GM12878 (cell line): ENCODE measurements at regions not wholly inside any gene's neighbourhood (a gene's known extent, or its start where the extent isn't known, plus 50 kb on each side); places are given as distances from the start of the nearest gene placed in this dataset.

ENCODE experiments used
- ATAC-seq: fragments of 200-7000 bp; cut with Tn5 transposase; 3 replicates; pipeline ENCODE4 v1.9.1; 2020; ENCODE audit warnings: mild to moderate bottlenecking, moderate library complexity
- BruUV-seq: library from RNA; stranded (reverse); fragments of 400-500 nt; replicated peaks from 2 replicates; lab custom pipeline; 2021; lab: Mats Ljungman, UMichigan
- CTCF ChIA-PET: fragments of 300-600 bp; sonication (Branson Sonifier 250); formaldehyde crosslinking; extraction: SDS; loops from one replicate; lab custom pipeline; 2021; ENCODE audit warnings: inconsistent platforms; lab: Yijun Ruan, JAX
- POLR2A ChIA-PET: fragments of 350-600 bp; formaldehyde crosslinking; extraction: SDS; loops from one replicate; lab custom pipeline; 2021; ENCODE audit warnings: inconsistent platforms; lab: Charles Lee
- RAD21 ChIA-PET: fragments of 300-600 bp; sonication (Branson Sonifier 250); formaldehyde crosslinking; loops from one replicate; lab custom pipeline; 2023; ENCODE audit warnings: antibody characterized with exemption; ENCODE audit not compliant: unreplicated experiment; lab: Charles Lee
- SMC1A ChIA-PET: fragments of 300-600 bp; sonication (Branson Sonifier 250); formaldehyde crosslinking; loops from one replicate; lab custom pipeline; 2023; ENCODE audit not compliant: unreplicated experiment, uncharacterized antibody; lab: Charles Lee
- DNase-seq: peaks from one replicate; pipeline ENCODE4 v3.0.0-alpha.2; 2011; ENCODE audit warnings: low read depth, low spot score
- FAIRE-seq: peaks from 3 replicates; lab custom pipeline; 2011; peaks lifted over from hg19 to GRCh38; lab: Jason Lieb, UNC
- H2AFZ ChIP-seq: 2 replicates; pipeline ENCODE4 v1.6.0; 2011; ENCODE audit warnings: low read depth, low read length, control low read depth; ENCODE audit not compliant: control insufficient read depth
- H3K27ac ChIP-seq: 2 replicates; pipeline ENCODE4 v1.5.1; 2011; ENCODE audit warnings: control low read depth; ENCODE audit not compliant: control insufficient read depth, insufficient read depth
- H3K27me3 ChIP-seq, 2 experiments: replicated peaks in 1 of 2; 2 replicates each; pipeline versions ENCODE4 v1.6.0 to v1.6.1; 2011; ENCODE audit warnings: low read length in 1 of 2; ENCODE audit not compliant: control insufficient read depth in 2 of 2, insufficient read depth in 2 of 2
- H3K36me3 ChIP-seq, 2 experiments: 2 replicates each; pipeline ENCODE4 v1.5.1; 2011; ENCODE audit warnings: low read length in 1 of 2; ENCODE audit not compliant: control insufficient read depth in 2 of 2, insufficient read depth in 2 of 2
- H3K4me1 ChIP-seq: 2 replicates; pipeline ENCODE4 v1.6.1; 2011; ENCODE audit warnings: mild to moderate bottlenecking, low read length, moderate library complexity, mixed read lengths; ENCODE audit not compliant: control insufficient read depth, insufficient read depth
- H3K4me2 ChIP-seq: 2 replicates; pipeline ENCODE4 v1.6.0; 2011; ENCODE audit warnings: control low read depth; ENCODE audit not compliant: control insufficient read depth, insufficient read depth
- H3K4me3 ChIP-seq: fragments of 200-600 bp; sonication (generic); 2 replicates; pipeline ENCODE4 v1.5.1; 2016
- H3K79me2 ChIP-seq: 2 replicates; pipeline ENCODE4 v1.6.0; 2011; ENCODE audit warnings: low read length; ENCODE audit not compliant: control insufficient read depth, insufficient read depth
- H3K9ac ChIP-seq: 2 replicates; pipeline ENCODE4 v1.8.0; 2011; ENCODE audit warnings: low read length, control low read depth, mixed read lengths; ENCODE audit not compliant: control insufficient read depth, insufficient read depth
- H3K9me3 ChIP-seq: replicated peaks from 3 replicates; pipeline ENCODE4 v1.5.1; 2011; ENCODE audit warnings: mild to moderate bottlenecking, low read length; ENCODE audit not compliant: control insufficient read depth, insufficient read depth
- H4K20me1 ChIP-seq: 2 replicates; pipeline ENCODE4 v1.6.0; 2011; ENCODE audit not compliant: control insufficient read depth, insufficient read depth
- BCL11A ChIP-seq: IDR thresholded peaks from 2 replicates; pipeline ENCODE4 v1.6.1; 2011; ENCODE audit warnings: low read depth, low read length
- BHLHE40 ChIP-seq, 2 experiments: fragments of 450-650 bp in 1 of 2; IDR thresholded peaks; 2 replicates each; pipeline ENCODE4 v1.6.1; 2011 to 2017; ENCODE audit warnings: low read depth in 2 of 2, borderline replicate concordance in 1 of 2, improper control_type of control experiment in 1 of 2, low read length in 1 of 2, mild to moderate bottlenecking in 1 of 2
- CBFB ChIP-seq: IDR thresholded peaks from 2 replicates; pipeline ENCODE4 v1.6.1; 2016; ENCODE audit warnings: antibody characterized with exemption, low read depth
- IRF4 ChIP-seq: IDR thresholded peaks from 2 replicates; pipeline ENCODE4 v1.6.1; 2011; ENCODE audit warnings: low read depth, low read length
- JUNB ChIP-seq: IDR thresholded peaks from 2 replicates; pipeline ENCODE4 v1.6.1; 2016; ENCODE audit warnings: antibody characterized with exemption, mild to moderate bottlenecking
- KDM1A ChIP-seq: fragments of 200-600 bp; sonication (generic); IDR thresholded peaks from 2 replicates; pipeline ENCODE4 v1.6.1; 2016; ENCODE audit warnings: borderline replicate concordance
- LARP7 ChIP-seq: fragments of 450-650 bp; IDR thresholded peaks from 2 replicates; pipeline ENCODE4 v1.6.1; 2017; ENCODE audit warnings: mild to moderate bottlenecking
- MAX ChIP-seq: IDR thresholded peaks from 2 replicates; pipeline ENCODE4 v1.6.1; 2012; ENCODE audit warnings: low read depth, low read length, improper control_type of control experiment
- MEF2B ChIP-seq: fragments of 450-650 bp; IDR thresholded peaks from 2 replicates; pipeline ENCODE4 v1.6.1; 2018; ENCODE audit warnings: mild to moderate bottlenecking, moderate library complexity; ENCODE audit not compliant: partially characterized antibody, poor library complexity, severe bottlenecking
- NFIC ChIP-seq: IDR thresholded peaks from 2 replicates; pipeline ENCODE4 v1.6.1; 2012; ENCODE audit warnings: low read depth, mild to moderate bottlenecking, inconsistent platforms, low read length, moderate library complexity
- NFYA ChIP-seq: IDR thresholded peaks from 2 replicates; pipeline ENCODE4 v1.6.1; 2011; ENCODE audit warnings: low read depth, mild to moderate bottlenecking, low read length, improper control_type of control experiment, borderline replicate concordance
- NKRF ChIP-seq: fragments of 450-650 bp; conservative IDR thresholded peaks from 2 replicates; pipeline ENCODE4 v1.6.1; 2017; ENCODE audit warnings: mild to moderate bottlenecking, moderate library complexity
- NRF1 ChIP-seq: conservative IDR thresholded peaks from 2 replicates; pipeline ENCODE4 v1.6.1; 2011; ENCODE audit warnings: mild to moderate bottlenecking, low read depth, low read length, improper control_type of control experiment
- SIN3A ChIP-seq: IDR thresholded peaks from 2 replicates; pipeline ENCODE4 v1.6.1; 2012; ENCODE audit warnings: low read depth, low read length, improper control_type of control experiment
- SMAD5 ChIP-seq: IDR thresholded peaks from 2 replicates; pipeline ENCODE4 v1.6.1; 2016; ENCODE audit warnings: antibody characterized with exemption, low read depth
- ZBTB33 ChIP-seq: fragments of 450-650 bp; IDR thresholded peaks from 2 replicates; pipeline ENCODE4 v1.6.1; 2017; ENCODE audit warnings: mild to moderate bottlenecking
- WGBS: methylation state at CpG from one replicate; pipeline ENCODE4 v1.1.6; 2016; ENCODE audit warnings: low lambda C conversion rate; ENCODE audit not compliant: insufficient replicate concordance, insufficient coverage; ENCODE audit errors: missing lambda C conversion rate; 5-methylcytosine and 5-hydroxymethylcytosine counted together
- in situ Hi-C: fragments of 300-500 bp; cut with MboI; formaldehyde crosslinking; loops from 9 replicates; pipeline ENCODE4 v1.14.3; 2018; ENCODE audit warnings: mixed read lengths
- intact Hi-C: fragments of 100-400 bp; cut with micrococcal nuclease; formaldehyde crosslinking; loops from one replicate; pipeline ENCODE4 v1.14.2; 2022; ENCODE audit not compliant: unreplicated experiment
- TF ChIP-seq, protein P1 (sequence below): fragments of 150-350 bp; IDR thresholded peaks from 2 replicates; pipeline ENCODE4 v1.6.1; 2016; ENCODE audit warnings: low read depth, low read length

DNA sequence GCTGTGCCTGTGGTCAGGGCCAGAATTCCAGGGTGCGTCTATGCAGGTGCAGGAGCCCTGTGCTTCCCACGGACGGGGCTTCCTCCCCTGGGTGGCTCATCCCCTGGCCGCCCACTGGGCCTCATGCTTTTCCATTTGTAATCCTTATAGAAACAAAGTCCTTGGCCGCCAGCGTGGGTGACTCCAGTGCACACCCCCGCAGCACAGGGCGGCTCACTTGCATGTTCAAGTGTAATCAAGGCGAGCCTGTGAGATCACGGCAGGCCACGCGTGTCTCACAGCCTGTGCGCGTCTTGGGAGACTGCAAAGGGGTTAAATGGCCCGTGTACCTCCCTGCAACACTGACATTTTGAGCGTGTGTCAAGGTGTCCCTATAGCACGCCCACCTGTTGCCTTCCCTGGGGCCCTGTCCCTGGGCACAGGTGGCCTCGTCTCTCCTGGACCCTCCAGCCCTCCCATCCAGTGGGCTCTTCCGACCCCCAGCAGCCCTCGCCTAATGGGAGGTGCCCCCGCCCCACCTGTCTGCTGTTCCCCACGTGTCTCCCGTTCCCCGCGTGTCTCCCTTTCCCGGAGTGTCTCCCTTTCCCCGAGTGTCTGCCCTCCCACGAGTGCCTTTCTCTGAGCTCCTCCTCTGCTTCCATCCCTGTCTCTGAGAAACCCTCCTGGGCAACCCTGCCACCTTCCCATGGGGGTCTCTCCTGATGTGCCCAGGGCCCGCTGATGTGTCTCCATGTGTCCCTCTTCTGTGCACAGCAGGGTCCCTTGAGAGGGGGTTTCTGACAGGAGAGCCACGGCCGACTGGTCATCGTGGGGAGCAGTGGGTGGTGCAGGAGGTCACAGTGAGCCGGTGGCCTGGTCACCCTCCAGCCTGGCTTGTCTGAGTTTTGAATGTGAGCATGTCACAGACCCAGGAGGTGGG is 1215.3 kb downstream of the BRD1 start:
- intact Hi-C loops (no loop called here), in situ Hi-C loops (no loop called here)
- no peaks in the 10 kb centered on the region for H4K20me1 ChIP-seq
- ChIA-PET CTCF (no interaction called here), SMC1A (no interaction called here), POLR2A (no interaction called here), RAD21 (no interaction called here)
- no peaks in the 10 kb centered on the region for H3K27me3 ChIP-seq
- WGBS = 49% methylated on average over 28 of the region's 33 CpGs
- no peak overlapping the region for H3K4me3 ChIP-seq
- DNase-seq (no peak), ATAC-seq (no peak), FAIRE-seq (no peak)
- no peaks in the 10 kb centered on the region for H3K36me3 ChIP-seq
- no peaks in the 10 kb centered on the region; the same call in 2 of the 3 replicates for H3K9me3 ChIP-seq
- BruUV-seq = no TSS peak
- H3K4me1 ChIP-seq = no peaks in the 10 kb centered on the region
- H3K4me2 ChIP-seq = no peak overlapping the region
- no peak overlapping the region for H3K9ac ChIP-seq
- H3K79me2 ChIP-seq = no peaks in the 10 kb centered on the region
- H2AFZ ChIP-seq = no peak overlapping the region
- H3K27ac ChIP-seq = no peak overlapping the region
- TF ChIP-seq SIN3A = no peak
- no peak for TF ChIP-seq ZBTB33
- TF ChIP-seq LARP7 = no peak
- no peak for TF ChIP-seq SMAD5
- TF ChIP-seq MEF2B = no peak
- TF ChIP-seq BHLHE40 (IDR thresholded peaks at IDR 0.05; ENCODE audit: borderline replicate concordance in 1 of 2, low read depth in 2 of 2, low read length in 1 of 2) = no peak
- no peak for TF ChIP-seq NFIC
- no peak for TF ChIP-seq JUNB
- TF ChIP-seq KDM1A = no peak
- TF ChIP-seq, protein P1, sequence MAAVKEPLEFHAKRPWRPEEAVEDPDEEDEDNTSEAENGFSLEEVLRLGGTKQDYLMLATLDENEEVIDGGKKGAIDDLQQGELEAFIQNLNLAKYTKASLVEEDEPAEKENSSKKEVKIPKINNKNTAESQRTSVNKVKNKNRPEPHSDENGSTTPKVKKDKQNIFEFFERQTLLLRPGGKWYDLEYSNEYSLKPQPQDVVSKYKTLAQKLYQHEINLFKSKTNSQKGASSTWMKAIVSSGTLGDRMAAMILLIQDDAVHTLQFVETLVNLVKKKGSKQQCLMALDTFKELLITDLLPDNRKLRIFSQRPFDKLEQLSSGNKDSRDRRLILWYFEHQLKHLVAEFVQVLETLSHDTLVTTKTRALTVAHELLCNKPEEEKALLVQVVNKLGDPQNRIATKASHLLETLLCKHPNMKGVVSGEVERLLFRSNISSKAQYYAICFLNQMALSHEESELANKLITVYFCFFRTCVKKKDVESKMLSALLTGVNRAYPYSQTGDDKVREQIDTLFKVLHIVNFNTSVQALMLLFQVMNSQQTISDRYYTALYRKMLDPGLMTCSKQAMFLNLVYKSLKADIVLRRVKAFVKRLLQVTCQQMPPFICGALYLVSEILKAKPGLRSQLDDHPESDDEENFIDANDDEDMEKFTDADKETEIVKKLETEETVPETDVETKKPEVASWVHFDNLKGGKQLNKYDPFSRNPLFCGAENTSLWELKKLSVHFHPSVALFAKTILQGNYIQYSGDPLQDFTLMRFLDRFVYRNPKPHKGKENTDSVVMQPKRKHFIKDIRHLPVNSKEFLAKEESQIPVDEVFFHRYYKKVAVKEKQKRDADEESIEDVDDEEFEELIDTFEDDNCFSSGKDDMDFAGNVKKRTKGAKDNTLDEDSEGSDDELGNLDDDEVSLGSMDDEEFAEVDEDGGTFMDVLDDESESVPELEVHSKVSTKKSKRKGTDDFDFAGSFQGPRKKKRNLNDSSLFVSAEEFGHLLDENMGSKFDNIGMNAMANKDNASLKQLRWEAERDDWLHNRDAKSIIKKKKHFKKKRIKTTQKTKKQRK = no peak
- TF ChIP-seq BCL11A = no peak
- TF ChIP-seq NRF1 = no peak
- no peak for TF ChIP-seq NFYA
- TF ChIP-seq NKRF = no peak
- TF ChIP-seq MAX = no peak
- no peak for TF ChIP-seq IRF4
- TF ChIP-seq CBFB = no peak
